OCI-LY7 (cell line): ENCODE measurements at regions not wholly inside any gene's neighbourhood (a gene's known extent, or its start where the extent isn't known, plus 50 kb on each side); places are given as distances from the start of the nearest gene placed in this dataset.

Experiments used
- BruUV-seq: library from RNA; stranded (reverse); fragments of 400-500 nt; replicated peaks from 2 replicates; lab custom pipeline; 2021; lab: Mats Ljungman, UMichigan
- CTCF ChIA-PET: fragments of 300-600 bp; sonication (Branson Sonifier 250); formaldehyde crosslinking; loops from one replicate; lab custom pipeline; 2022; ENCODE audit warnings: antibody characterized with exemption; ENCODE audit not compliant: unreplicated experiment; lab: Charles Lee
- POLR2A ChIA-PET: fragments of 300-600 bp; sonication (Branson Sonifier 250); formaldehyde crosslinking; loops from one replicate; lab custom pipeline; 2022; ENCODE audit warnings: antibody characterized with exemption; lab: Charles Lee
- DNase-seq: peaks from one replicate; pipeline ENCODE4 v3.0.0-alpha.2; 2015; ENCODE audit warnings: low spot score
- H2AFZ ChIP-seq: fragments of 200-600 bp; sonication (generic), shearing (Covaris generic); 2 replicates; pipeline ENCODE4 v1.6.1; 2014; ENCODE audit warnings: mild to moderate bottlenecking, antibody characterized with exemption, low read length, moderate library complexity
- H3K27ac ChIP-seq: fragments of 200-600 bp; sonication (generic); 2 replicates; pipeline ENCODE4 v1.5.1; 2014; ENCODE audit warnings: mixed run types, low read depth, mild to moderate bottlenecking, moderate library complexity, low read length, inconsistent platforms; ENCODE audit not compliant: poor library complexity, severe bottlenecking
- H3K36me3 ChIP-seq: fragments of 200-600 bp; sonication (generic); 2 replicates; pipeline ENCODE4 v1.6.1; 2014; ENCODE audit warnings: mild to moderate bottlenecking, antibody characterized with exemption, low read length, moderate library complexity, mixed read lengths; ENCODE audit not compliant: insufficient read depth
- H3K4me1 ChIP-seq: fragments of 200-600 bp; sonication (generic); 2 replicates; pipeline ENCODE4 v1.5.1; 2014; ENCODE audit warnings: mild to moderate bottlenecking, low read length; ENCODE audit not compliant: insufficient read depth, poor library complexity, severe bottlenecking
- H3K4me2 ChIP-seq: fragments of 200-600 bp; sonication (generic); 2 replicates; pipeline ENCODE4 v1.6.1; 2014; ENCODE audit warnings: mild to moderate bottlenecking, low read length
- H3K4me3 ChIP-seq: fragments of 200-600 bp; sonication (generic); 2 replicates; pipeline ENCODE4 v1.5.1; 2014; ENCODE audit warnings: mild to moderate bottlenecking, low read depth, low read length; ENCODE audit not compliant: poor library complexity, severe bottlenecking
- H3K79me2 ChIP-seq: fragments of 200-600 bp; sonication (generic); 2 replicates; pipeline ENCODE4 v1.6.1; 2016; ENCODE audit warnings: low read depth, mild to moderate bottlenecking, low read length, moderate library complexity, mixed read lengths; ENCODE audit not compliant: insufficient read depth
- H3K9me2 ChIP-seq: fragments of 200-600 bp; sonication (generic); 2 replicates; pipeline ENCODE4 v1.6.1; 2016; ENCODE audit warnings: mild to moderate bottlenecking, low read length, mixed read lengths; ENCODE audit not compliant: insufficient read depth
- H3K9me3 ChIP-seq: fragments of 200-600 bp; sonication (generic); 2 replicates; pipeline ENCODE4 v1.6.1; 2014; ENCODE audit warnings: mild to moderate bottlenecking, mixed run types, low read length, mixed read lengths
- H4K20me1 ChIP-seq: fragments of 200-600 bp; sonication (generic); 2 replicates; pipeline ENCODE4 v1.6.1; 2014; ENCODE audit warnings: mild to moderate bottlenecking, antibody characterized with exemption, low read length, moderate library complexity, mixed read lengths; ENCODE audit not compliant: insufficient read depth
- EZH2phosphoT487 ChIP-seq: fragments of 200-600 bp; sonication (generic); IDR thresholded peaks from 2 replicates; pipeline ENCODE4 v1.6.1; 2018; ENCODE audit warnings: low read depth, borderline replicate concordance, mild to moderate bottlenecking, mixed run types, antibody characterized with exemption, low read length, moderate library complexity, mixed read lengths
- intact Hi-C: fragments of 100-400 bp; cut with micrococcal nuclease; formaldehyde crosslinking; loops from one replicate; pipeline ENCODE4 v1.10.0; 2022; ENCODE audit not compliant: unreplicated experiment
- TF ChIP-seq, protein P1 (sequence below): fragments of 200-600 bp; sonication (generic); conservative IDR thresholded peaks from 2 replicates; pipeline ENCODE4 v1.5.1; 2014; ENCODE audit warnings: mild to moderate bottlenecking, antibody characterized with exemption, low read length, moderate library complexity, mixed read lengths

DNA sequence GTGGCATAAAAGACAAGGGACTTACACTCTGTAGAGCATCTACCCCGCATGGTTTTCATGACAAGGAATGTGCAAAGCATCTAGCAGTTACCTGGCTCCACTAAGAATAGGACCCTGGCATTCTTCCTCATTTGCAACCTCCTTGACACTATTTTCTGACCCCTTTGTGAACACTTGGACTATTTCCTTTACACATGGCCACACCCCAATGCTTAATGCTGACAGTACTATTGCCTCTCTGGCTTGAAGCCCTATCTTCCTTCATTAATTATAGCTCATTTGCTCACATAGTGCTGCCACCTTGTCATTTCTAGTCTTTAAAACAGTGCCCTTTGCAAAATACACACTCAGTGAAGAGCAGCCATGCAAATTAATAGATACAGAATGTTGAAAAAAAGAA is 226.3 kb upstream of the VCX3A start:
- intact Hi-C loops = no loop called here
- no peak overlapping the region for H2AFZ ChIP-seq
- H3K79me2 ChIP-seq = no peaks in the 10 kb centered on the region
- no peak for DNase-seq
- H3K9me3 ChIP-seq = no peaks in the 10 kb centered on the region
- no peaks in the 10 kb centered on the region for H3K9me2 ChIP-seq
- H3K27ac ChIP-seq = no peak overlapping the region
- BruUV-seq = no TSS peak
- H3K36me3 ChIP-seq = no peaks in the 10 kb centered on the region
- no peak overlapping the region for H3K4me2 ChIP-seq
- H3K4me3 ChIP-seq = no peak overlapping the region
- no peaks in the 10 kb centered on the region for H4K20me1 ChIP-seq
- no peaks in the 10 kb centered on the region for H3K4me1 ChIP-seq
- ChIA-PET POLR2A (no interaction called here), CTCF (no interaction called here)
- TF ChIP-seq, protein P1, sequence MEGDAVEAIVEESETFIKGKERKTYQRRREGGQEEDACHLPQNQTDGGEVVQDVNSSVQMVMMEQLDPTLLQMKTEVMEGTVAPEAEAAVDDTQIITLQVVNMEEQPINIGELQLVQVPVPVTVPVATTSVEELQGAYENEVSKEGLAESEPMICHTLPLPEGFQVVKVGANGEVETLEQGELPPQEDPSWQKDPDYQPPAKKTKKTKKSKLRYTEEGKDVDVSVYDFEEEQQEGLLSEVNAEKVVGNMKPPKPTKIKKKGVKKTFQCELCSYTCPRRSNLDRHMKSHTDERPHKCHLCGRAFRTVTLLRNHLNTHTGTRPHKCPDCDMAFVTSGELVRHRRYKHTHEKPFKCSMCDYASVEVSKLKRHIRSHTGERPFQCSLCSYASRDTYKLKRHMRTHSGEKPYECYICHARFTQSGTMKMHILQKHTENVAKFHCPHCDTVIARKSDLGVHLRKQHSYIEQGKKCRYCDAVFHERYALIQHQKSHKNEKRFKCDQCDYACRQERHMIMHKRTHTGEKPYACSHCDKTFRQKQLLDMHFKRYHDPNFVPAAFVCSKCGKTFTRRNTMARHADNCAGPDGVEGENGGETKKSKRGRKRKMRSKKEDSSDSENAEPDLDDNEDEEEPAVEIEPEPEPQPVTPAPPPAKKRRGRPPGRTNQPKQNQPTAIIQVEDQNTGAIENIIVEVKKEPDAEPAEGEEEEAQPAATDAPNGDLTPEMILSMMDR = no peak
- TF ChIP-seq EZH2phosphoT487 = no peak

DNA sequence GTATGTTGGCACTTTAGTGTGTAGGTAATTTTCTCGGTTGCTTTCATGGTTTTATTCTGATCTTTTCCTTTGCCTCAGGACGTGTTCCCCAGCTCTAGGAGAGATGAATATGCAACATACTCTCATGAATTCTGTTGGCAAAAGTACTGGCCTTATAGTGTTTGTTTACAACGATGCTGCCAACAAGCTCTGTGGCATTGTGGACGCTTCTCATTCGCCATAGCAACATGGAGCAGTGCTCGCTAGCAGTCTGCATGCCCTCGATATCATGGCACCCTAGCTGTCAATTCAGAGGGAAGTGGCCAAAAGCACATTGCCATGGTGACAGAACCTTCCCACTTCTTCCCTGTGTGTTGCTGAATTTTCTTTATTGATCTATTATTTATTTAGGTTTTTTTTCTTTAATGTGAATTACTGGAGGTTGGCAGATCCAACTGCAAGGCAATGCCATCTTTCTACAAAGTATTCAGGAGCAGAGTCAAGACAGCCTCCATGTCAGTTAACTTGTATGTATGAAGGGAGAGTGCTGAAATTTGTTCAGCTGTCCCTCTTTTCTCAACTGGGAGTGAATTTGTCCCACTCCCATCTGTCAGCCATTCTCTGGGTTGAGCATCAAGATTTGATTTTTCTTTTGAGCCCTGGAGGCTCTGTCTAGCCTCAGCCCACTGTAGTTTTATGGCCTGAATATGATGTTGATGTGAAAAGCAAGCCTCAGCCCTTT is 224.9 kb upstream of the VCX3A start:
- no peak for DNase-seq
- Histone ChIP-seq H4K20me1 (no peaks in the 10 kb centered on the region), H3K4me2 (no peak overlapping the region), H3K79me2 (no peaks in the 10 kb centered on the region), H3K9me3 (no peaks in the 10 kb centered on the region), H2AFZ (no peak overlapping the region), H3K36me3 (no peaks in the 10 kb centered on the region), H3K27ac (no peak overlapping the region), H3K4me3 (no peak overlapping the region), H3K4me1 (no peaks in the 10 kb centered on the region), H3K9me2 (no peaks in the 10 kb centered on the region)
- intact Hi-C loops = no loop called here
- no peak for TF ChIP-seq EZH2phosphoT487
- TF ChIP-seq, protein P1 = no peak
- ChIA-PET CTCF (no interaction called here), POLR2A (no interaction called here)
- no TSS peak for BruUV-seq

DNA sequence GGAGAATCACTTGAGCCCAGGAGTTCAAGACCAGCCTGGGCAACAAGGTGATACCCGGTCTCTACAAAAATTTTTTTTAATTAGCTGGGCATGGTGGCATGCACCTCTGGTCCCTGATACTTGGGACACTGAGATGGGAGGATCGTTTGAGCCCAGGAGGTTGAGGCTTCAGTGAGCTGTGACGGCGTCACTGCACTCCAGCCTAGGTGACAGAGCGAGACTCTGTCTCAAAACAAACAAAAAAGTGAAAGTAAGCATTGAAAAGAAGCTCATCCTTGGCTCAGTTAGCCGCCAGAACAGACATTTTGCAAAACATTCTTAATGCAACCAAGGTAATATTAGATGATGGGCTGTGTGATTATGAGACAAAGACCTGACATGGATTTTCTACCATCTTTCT is 223.3 kb upstream of the VCX3A start:
- H3K9me2 ChIP-seq = no peaks in the 10 kb centered on the region
- H3K9me3 ChIP-seq = no peaks in the 10 kb centered on the region
- intact Hi-C loops = no loop called here
- POLR2A ChIA-PET = interaction anchor here (1.2 kb wide), 1 partner anchor 21 kb away, joined by 3 read pairs; no protein-coding TSS in a partner anchor
- H3K36me3 ChIP-seq = no peaks in the 10 kb centered on the region
- TF ChIP-seq EZH2phosphoT487 = no peak
- TF ChIP-seq, protein P1 = no peak
- H3K79me2 ChIP-seq = no peaks in the 10 kb centered on the region
- no peak overlapping the region for H3K27ac ChIP-seq
- no TSS peak for BruUV-seq
- H3K4me1 ChIP-seq = no peaks in the 10 kb centered on the region
- H4K20me1 ChIP-seq = no peaks in the 10 kb centered on the region
- no peak for DNase-seq
- CTCF ChIA-PET = no interaction called here
- H3K4me2 ChIP-seq = no peak overlapping the region
- H2AFZ ChIP-seq = no peak overlapping the region
- H3K4me3 ChIP-seq = no peak overlapping the region
